ENCODE measurements at regions not wholly inside any gene's neighbourhood (a gene's known extent, or its start where the extent isn't known, plus 50 kb on each side); places are given as distances from the start of the nearest gene placed in this dataset.

DNA sequence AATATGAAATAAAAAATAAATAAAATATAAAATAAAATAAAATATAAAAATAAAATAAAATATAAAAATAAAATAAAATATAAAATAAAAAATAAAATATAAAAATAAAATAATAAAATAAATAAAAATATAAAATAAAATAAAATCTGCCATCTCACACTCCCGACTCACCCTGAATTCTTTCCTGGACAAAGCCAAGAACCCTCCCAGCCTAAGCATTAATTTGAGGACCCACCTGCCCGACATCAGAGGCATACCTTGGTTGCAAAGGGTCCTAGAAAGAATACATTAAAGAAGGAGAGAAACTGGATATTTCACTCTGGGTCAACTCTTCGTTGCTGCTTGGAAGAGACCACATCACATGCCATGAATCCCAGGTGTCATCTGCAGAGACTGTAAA is 138.3 kb downstream of the CRLF2 start:
- Histone ChIP-seq H3K27ac (no peak overlapping the region), H3K36me3 (ENCODE audit: control insufficient read depth, insufficient read depth, low read length) (no peaks in the 10 kb centered on the region), H3K79me2 (no peaks in the 10 kb centered on the region), H3K4me2 (ENCODE audit: low read length) (no peak overlapping the region), H3K27me3 (ENCODE audit: control insufficient read depth, insufficient read depth, low read length) (no peaks in the 10 kb centered on the region), H3K4me3 (ENCODE audit: low read depth, low read length) (no peak overlapping the region), H2AFZ (no peak overlapping the region), H3K9me3 (ENCODE audit: control insufficient read depth, low read length) (no peaks in the 10 kb centered on the region), H3K9ac (no peak overlapping the region), H3K4me1 (no peaks in the 10 kb centered on the region)
- TF ChIP-seq, protein P1, sequence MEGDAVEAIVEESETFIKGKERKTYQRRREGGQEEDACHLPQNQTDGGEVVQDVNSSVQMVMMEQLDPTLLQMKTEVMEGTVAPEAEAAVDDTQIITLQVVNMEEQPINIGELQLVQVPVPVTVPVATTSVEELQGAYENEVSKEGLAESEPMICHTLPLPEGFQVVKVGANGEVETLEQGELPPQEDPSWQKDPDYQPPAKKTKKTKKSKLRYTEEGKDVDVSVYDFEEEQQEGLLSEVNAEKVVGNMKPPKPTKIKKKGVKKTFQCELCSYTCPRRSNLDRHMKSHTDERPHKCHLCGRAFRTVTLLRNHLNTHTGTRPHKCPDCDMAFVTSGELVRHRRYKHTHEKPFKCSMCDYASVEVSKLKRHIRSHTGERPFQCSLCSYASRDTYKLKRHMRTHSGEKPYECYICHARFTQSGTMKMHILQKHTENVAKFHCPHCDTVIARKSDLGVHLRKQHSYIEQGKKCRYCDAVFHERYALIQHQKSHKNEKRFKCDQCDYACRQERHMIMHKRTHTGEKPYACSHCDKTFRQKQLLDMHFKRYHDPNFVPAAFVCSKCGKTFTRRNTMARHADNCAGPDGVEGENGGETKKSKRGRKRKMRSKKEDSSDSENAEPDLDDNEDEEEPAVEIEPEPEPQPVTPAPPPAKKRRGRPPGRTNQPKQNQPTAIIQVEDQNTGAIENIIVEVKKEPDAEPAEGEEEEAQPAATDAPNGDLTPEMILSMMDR (IDR thresholded peaks at IDR 0.05), result no peak

DNA sequence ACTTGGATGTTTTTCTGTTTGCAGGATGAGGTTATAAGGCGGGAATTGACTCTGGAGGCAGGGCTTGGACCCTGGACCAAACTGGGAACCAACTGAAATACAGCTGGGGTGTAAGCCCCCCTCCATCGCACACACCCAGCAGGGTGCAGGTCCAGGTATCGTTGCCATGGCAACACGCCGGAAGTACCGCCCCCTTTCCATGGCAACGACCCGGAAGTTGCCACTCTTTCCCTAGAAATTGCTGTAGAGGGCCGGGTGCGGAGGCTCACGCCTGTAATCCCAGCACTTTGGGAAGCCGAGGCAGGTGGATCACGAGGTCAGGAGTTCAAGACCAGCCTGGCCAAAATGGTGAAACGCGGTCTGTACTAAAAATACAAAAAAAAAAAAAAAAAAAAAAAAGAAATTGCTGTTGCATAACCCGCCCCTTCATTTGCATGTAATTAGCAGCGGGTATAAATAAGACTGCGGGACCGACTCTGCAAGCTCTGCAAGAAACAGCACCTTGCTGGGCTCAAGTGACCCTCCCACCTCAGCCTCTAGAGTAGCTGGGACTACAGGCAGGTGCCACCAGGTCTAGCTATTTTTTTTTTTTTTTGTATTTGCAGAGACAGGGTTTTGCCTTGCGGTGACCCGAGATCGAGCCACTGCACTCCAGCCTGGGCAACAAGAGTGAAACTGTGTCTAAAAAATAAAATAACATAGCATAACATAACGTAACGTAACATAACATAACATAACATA is 139.6 kb downstream of the CRLF2 start:
- Histone ChIP-seq H3K27ac (no peak overlapping the region), H3K79me2 (no peaks in the 10 kb centered on the region), H3K9ac (no peak overlapping the region), H3K4me3 (ENCODE audit: low read depth, low read length) (no peak overlapping the region), H2AFZ (no peak overlapping the region), H3K27me3 (ENCODE audit: control insufficient read depth, insufficient read depth, low read length) (no peaks in the 10 kb centered on the region), H3K4me1 (no peaks in the 10 kb centered on the region), H3K4me2 (ENCODE audit: low read length) (no peak overlapping the region), H3K9me3 (ENCODE audit: control insufficient read depth, low read length) (no peaks in the 10 kb centered on the region), H3K36me3 (ENCODE audit: control insufficient read depth, insufficient read depth, low read length) (no peaks in the 10 kb centered on the region)
- TF ChIP-seq, protein P1 (IDR thresholded peaks at IDR 0.05), result no peak

DNA sequence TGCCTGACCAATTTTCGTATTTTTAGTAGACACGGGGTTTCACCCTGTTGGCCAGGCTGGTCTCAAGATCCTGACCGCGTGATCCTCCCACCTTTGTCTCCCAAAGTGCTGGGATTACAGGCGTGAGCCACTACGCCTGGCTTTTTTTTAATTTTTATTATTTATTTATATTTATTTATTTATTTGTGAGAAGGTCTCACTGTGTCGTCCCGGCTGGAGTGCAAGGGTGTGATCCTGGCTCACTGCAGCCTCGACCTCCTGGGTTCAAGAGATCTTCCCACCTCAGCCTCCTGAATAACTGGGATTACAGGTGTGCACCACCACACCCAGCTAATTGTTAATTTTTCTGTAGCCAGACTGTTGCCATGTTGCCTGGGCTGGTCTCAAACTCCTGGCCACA is 141.1 kb downstream of the CRLF2 start:
- Histone ChIP-seq H3K79me2 (no peaks in the 10 kb centered on the region), H3K4me3 (ENCODE audit: low read depth, low read length) (no peak overlapping the region), H3K36me3 (ENCODE audit: control insufficient read depth, insufficient read depth, low read length) (no peaks in the 10 kb centered on the region), H3K9me3 (ENCODE audit: control insufficient read depth, low read length) (no peaks in the 10 kb centered on the region), H2AFZ (no peak overlapping the region), H3K27ac (no peak overlapping the region), H3K4me2 (ENCODE audit: low read length) (no peak overlapping the region), H3K27me3 (ENCODE audit: control insufficient read depth, insufficient read depth, low read length) (no peaks in the 10 kb centered on the region), H3K4me1 (no peaks in the 10 kb centered on the region), H3K9ac (no peak overlapping the region)
- TF ChIP-seq, protein P1 (IDR thresholded peaks at IDR 0.05), result no peak

DNA sequence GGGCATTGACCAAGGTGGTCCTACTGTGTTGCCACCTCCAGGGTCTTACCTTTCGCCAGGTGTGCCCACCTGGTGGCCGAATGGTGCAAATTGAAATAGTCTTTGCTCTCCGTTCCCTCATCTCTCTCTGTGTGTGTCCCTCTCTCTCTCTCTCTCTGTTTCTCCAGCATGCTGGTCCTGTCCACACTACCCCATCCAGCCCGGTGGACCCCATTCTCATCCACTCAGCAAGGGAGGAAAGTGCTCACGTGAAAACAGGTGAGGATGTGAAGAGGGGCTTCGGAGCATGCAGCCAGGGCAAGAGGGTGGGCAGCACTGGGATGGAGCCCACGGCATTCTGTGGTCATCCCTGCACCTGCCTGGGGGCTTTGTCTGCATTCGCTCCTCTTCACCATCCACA is 150.1 kb downstream of the CRLF2 start:
- H2AFZ ChIP-seq, result no peak overlapping the region
- no peaks in the 10 kb centered on the region for H3K9me3 ChIP-seq (ENCODE audit: control insufficient read depth, low read length)
- TF ChIP-seq, protein P1 (IDR thresholded peaks at IDR 0.05), result no peak
- H3K4me1 ChIP-seq, result no peaks in the 10 kb centered on the region
- no peak overlapping the region for H3K9ac ChIP-seq
- H3K4me2 ChIP-seq (ENCODE audit: low read length), result no peak overlapping the region
- no peaks in the 10 kb centered on the region for H3K27me3 ChIP-seq (ENCODE audit: control insufficient read depth, insufficient read depth, low read length)
- H3K36me3 ChIP-seq (ENCODE audit: control insufficient read depth, insufficient read depth, low read length), result no peaks in the 10 kb centered on the region
- no peak overlapping the region for H3K4me3 ChIP-seq (ENCODE audit: low read depth, low read length)
- H3K79me2 ChIP-seq, result no peaks in the 10 kb centered on the region
- H3K27ac ChIP-seq, result no peak overlapping the region

DNA sequence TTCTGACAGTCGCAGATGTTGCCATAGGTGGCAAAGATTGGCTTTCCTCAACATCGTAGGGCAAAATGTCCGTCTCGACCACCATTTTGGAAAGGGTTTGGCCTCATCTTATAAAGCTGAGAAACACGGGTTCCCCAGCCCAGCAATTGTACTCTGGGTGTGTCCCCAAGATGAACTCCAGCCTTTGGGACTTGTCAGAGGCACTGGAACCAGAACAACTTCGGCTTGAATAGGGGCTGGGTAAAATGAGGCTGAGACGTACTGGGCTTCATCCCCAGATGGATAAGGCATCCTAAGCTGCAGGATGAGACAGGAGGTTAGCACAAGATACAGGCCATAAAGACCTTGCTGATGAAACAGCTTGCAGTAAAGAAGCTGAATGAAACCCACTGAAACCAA is 151.9 kb downstream of the CRLF2 start:
- H3K27ac ChIP-seq, result no peak overlapping the region
- H2AFZ ChIP-seq, result no peak overlapping the region
- no peaks in the 10 kb centered on the region for H3K79me2 ChIP-seq
- TF ChIP-seq, protein P1 (IDR thresholded peaks at IDR 0.05), result no peak
- no peak overlapping the region for H3K4me2 ChIP-seq (ENCODE audit: low read length)
- H3K4me3 ChIP-seq (ENCODE audit: low read depth, low read length), result no peak overlapping the region
- H3K9ac ChIP-seq, result no peak overlapping the region
- no peaks in the 10 kb centered on the region for H3K9me3 ChIP-seq (ENCODE audit: control insufficient read depth, low read length)
- H3K4me1 ChIP-seq, result no peaks in the 10 kb centered on the region
- H3K27me3 ChIP-seq (ENCODE audit: control insufficient read depth, insufficient read depth, low read length), result no peaks in the 10 kb centered on the region
- H3K36me3 ChIP-seq (ENCODE audit: control insufficient read depth, insufficient read depth, low read length), result no peaks in the 10 kb centered on the region

Data from parathyroid adenoma (tissue), 2 donors.